Activated CD4-positive, alpha-beta T cell treated with anti-CD3 and anti-CD28 coated beads, Interleukin-2, amount 50 U/mL, for 16 hours (primary cell): ENCODE measurements at regions not wholly inside any gene's neighbourhood (a gene's known extent, or its start where the extent isn't known, plus 50 kb on each side); places are given as distances from the start of the nearest gene placed in this dataset.

Experiments used
- DNase-seq: peaks from one replicate; pipeline ENCODE4 v3.0.0-alpha.2; 2020

GRCh38 chr1:36675106-36675505, 192.4 kb upstream of the CSF3R start:
- no peak for DNase-seq

DNA sequence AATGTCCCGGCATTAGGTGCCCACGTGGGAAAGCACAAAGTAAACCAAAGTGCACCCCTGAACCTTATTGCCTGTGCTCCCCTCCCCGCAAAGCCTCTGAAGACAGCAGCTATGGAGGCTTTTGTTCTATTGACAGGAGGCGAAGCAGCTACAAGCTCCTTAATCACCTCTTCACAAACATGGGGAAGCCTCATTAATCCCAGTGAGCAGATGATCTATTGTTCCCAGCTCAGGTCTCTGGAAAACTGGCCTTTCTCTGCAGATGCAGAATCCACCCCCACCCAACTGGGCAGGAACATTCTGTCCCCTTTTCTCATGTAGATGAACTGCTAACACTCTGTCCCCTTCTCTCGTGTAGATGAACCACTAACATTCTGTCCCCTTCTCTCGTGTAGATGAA, 190.5 kb upstream of the CSF3R start:
- DNase-seq: no peak

- DNase-seq: no peak
Measured at GRCh38 chr1:36669262-36669661, 186.5 kb upstream of the CSF3R start.

DNA sequence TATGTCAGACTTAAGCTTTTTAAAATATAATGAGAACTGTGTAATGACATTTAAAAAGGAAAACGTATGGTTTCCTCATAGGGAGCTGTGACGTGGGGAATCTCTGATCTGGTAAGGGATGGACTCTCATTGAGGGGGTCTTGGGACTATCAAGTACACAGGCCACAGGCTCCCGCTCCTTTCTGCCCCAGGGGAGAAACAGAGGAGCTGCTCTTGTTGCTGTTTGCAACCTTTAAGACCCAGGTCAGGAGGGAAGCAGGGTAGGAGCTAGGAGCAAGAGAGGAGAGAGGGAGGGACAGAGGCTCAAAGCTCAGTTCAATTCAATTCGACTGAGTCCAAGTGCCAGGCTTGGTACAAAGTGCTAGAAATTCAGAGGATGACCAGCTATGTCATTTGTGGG, 185.1 kb upstream of the CSF3R start:
- DNase-seq: no peak

- no peak for DNase-seq
Measured at GRCh38 chr1:36667256-36667655, 184.5 kb upstream of the CSF3R start.

DNA sequence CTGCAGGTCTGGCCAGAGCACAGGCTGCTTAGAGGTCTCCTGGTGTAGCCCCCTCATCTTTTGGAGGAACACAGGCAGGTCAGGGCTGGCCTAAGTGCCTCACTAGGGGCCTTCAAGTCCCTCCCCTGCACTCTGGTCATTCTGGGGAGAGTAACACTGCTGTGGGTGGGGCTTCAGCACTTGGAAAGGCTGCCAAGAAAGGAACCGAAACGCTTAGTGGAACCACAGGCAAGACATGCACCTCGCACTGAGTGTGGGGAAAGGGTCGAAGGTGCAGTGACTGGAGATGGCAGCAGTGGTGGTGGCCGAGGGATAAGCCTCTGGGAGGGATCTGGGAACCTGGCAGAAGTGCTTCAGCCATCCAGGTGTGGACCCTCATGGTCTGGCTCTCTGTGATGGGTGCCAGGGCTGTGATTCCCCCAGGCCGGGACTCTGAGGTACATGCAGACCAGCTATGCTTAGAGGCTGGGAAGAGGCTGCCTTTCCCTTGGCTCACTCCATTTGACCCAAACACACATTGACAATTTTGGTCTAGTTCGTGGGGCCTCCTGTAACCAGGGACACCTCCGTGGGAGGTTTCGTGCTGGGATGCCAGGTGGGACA, 182.9 kb upstream of the CSF3R start:
- DNase-seq: no peak

DNA sequence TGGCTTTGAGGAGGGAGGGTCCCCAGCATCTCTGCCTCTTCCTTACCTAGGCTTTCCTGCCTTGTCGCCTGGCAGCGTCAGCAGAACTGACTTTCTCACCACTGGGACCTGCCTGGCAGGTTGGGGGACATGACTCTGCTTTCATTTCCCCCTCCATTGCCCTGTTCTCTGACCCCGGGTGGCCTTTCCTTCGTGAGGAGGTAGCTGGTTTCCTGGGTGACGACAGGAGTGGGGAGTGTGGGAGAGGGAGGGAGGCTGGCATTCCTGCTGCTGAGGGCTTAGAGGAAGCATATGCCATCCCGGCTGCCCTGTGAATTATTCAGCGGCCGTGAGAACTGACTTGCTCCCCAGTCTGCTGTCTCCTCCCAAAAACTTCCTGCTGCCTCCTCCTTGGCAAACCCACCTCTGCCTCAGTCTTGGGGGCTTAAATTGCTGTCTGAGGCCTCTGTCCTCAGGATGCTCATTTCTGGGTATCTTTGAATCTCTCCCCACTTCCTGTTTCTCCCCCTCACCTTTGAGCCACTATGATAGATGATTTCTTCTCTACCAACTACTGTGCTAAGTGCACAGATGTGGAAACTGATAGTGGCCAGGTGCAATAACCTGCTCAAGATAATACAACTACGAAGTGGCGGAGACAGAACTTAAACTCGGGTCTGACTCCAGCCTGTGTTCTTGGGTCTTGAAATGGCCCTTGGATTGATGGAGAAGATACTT, 182.0 kb upstream of the CSF3R start:
- DNase-seq: no peak

- no peak for DNase-seq
Measured at GRCh38 chr1:36663772-36664430, 181.2 kb upstream of the CSF3R start.

- DNase-seq: no peak
Measured at GRCh38 chr1:36658838-36659237, 176.1 kb upstream of the CSF3R start.

GRCh38 chr1:36657826-36658225, 175.1 kb upstream of the CSF3R start:
- DNase-seq: no peak

DNA sequence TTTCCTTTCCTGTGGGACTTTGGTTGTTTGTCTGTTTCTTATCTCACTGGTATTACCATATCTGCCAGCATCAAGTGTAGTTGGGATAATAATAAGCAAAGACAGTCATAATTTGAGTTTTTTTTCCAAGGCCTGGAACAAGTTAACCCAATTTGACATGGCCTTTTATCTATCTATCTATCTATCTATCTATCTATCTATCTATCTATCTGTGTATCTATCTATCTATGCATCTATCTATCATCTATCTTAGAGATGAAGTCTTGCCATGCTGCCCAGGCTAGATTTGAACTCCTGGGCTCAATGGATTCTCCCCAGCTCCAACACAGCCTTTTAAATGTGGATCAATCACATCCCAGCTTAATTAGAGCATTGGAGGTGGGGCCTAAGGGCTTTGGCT, 174.1 kb upstream of the CSF3R start:
- no peak for DNase-seq

GRCh38 chr1:36656271-36656670, 173.6 kb upstream of the CSF3R start:
- DNase-seq: no peak

- no peak for DNase-seq
Measured at GRCh38 chr1:36654586-36654985, 171.9 kb upstream of the CSF3R start.

GRCh38 chr1:36653850-36654249, 171.1 kb upstream of the CSF3R start:
- no peak for DNase-seq

- DNase-seq: no peak
Measured at GRCh38 chr1:36652586-36652985, 169.9 kb upstream of the CSF3R start.

- DNase-seq: no peak
Measured at GRCh38 chr1:36652011-36652410, 169.3 kb upstream of the CSF3R start.

DNA sequence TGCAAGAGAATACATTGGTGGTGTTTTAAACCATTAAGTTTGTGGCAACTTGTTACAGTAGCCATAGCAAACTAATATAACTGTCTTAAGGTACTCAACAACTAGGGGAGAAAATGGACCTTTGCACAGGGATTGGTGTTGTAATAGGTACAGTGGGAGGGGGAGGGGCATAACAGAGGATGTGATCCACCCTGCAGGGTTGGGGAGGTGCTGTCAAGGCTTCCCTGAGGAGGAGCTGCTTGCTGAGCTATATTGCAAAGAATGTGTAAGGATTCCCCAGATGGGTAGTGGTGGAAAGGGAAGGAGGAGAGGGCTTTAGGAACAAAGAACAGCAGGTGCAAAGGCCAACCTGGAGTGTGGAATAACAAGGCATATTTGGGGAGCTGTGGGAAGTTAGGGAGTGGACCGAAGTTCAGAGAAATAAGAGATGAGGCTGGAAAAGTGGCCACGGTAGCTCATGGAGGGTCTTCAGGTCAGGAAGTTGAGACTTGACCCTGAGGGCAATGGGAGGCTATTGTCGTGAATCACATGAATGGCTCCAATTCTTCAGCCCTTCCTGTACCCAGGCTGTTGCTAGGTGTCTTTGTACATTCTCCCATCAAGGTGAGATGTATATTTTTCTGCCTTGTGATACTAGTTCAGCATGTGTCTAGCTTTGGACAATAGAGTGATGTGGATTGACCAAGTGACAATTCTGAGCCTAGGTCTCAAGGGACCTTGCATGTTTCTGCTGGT, 168.6 kb upstream of the CSF3R start:
- DNase-seq: no peak

GRCh38 chr1:36650200-36651065, 167.7 kb upstream of the CSF3R start:
- peak; percentile 61 for DNase-seq

DNA sequence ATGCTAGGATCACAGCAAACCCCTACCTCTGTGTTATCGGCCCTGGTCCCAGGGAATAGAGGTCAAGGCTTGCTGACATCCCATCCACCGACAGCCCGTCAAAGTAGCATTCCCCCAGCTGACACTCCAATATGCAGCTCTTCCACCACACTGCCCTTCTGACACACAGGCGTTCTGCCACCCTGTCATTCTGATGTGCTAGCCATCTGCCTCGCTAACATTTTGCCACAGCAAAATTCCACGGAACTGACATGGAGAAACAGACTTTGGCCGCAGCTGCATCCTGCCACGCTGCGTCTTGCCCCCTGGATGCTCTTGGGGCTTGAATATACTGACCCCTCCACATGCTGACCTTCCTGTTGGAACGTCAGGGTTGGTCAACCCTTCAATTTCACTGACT, 163.2 kb upstream of the CSF3R start:
- no peak for DNase-seq

GRCh38 chr1:36644556-36644955, 161.8 kb upstream of the CSF3R start:
- DNase-seq: no peak

- no peak for DNase-seq
Measured at GRCh38 chr1:36643371-36644270, 160.9 kb upstream of the CSF3R start.

DNA sequence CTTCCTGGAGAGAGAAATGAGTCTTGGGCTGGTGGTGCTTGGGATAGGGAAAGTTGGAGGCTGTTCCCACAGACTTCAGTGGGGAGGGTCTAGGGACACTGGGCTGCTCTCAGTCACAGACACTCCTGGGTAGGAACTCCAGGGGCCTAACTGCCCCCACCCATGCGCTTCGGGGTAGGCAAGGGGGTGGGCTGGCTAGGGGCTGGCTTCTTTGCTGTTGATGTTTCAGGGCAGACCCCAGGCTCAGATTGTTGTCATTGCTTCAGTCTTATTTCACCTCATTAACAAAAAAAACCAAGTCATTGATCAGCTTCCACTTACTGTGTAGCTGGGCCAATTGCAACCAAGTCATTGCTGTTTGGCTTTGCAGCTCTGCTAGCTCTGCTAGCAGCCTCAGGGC, 160.1 kb upstream of the CSF3R start:
- DNase-seq: no peak
